ENCODE measurements at regions not wholly inside any gene's neighbourhood (a gene's known extent, or its start where the extent isn't known, plus 50 kb on each side); places are given as distances from the start of the nearest gene placed in this dataset.

DNA sequence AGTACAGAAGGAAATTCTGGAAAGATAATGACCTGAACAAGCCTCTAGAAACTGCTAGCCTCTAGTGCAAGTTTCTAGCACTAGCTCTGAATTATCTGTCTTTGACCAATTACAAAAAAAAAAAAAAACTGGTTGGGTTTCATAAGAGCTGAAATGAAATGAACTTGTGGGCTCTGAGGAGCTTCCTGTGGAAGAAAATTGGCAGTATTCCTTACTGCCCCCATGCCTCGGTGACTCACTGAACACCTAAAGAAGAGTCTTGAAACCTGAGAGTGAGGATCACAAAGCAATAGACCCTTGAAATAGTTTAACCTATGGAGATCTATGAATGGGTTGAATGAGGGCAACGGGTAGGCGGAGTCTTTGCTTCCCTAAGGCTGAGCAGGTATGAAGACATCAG is 263.6 kb upstream of the RASA1 start:
- TF ChIP-seq EP300 (IDR thresholded peaks at IDR 0.05): no peak
- TF ChIP-seq, protein P1, sequence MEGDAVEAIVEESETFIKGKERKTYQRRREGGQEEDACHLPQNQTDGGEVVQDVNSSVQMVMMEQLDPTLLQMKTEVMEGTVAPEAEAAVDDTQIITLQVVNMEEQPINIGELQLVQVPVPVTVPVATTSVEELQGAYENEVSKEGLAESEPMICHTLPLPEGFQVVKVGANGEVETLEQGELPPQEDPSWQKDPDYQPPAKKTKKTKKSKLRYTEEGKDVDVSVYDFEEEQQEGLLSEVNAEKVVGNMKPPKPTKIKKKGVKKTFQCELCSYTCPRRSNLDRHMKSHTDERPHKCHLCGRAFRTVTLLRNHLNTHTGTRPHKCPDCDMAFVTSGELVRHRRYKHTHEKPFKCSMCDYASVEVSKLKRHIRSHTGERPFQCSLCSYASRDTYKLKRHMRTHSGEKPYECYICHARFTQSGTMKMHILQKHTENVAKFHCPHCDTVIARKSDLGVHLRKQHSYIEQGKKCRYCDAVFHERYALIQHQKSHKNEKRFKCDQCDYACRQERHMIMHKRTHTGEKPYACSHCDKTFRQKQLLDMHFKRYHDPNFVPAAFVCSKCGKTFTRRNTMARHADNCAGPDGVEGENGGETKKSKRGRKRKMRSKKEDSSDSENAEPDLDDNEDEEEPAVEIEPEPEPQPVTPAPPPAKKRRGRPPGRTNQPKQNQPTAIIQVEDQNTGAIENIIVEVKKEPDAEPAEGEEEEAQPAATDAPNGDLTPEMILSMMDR (IDR thresholded peaks at IDR 0.05): no peak
- TF ChIP-seq POLR2A (IDR thresholded peaks at IDR 0.05): no peak
- Histone ChIP-seq H3K4me1 (no peaks in the 10 kb centered on the region), H3K4me3 (no peak overlapping the region), H3K9me3 (no peaks in the 10 kb centered on the region), H3K27ac (no peak overlapping the region), H3K36me3 (no peaks in the 10 kb centered on the region), H3K27me3 (no peaks in the 10 kb centered on the region)
- DNase-seq (ENCODE audit: low spot score in 2 of 2): no peak
- WGBS, 2 donors: 77 to 79% methylated on average over 3 of the region's 3 CpGs

DNA sequence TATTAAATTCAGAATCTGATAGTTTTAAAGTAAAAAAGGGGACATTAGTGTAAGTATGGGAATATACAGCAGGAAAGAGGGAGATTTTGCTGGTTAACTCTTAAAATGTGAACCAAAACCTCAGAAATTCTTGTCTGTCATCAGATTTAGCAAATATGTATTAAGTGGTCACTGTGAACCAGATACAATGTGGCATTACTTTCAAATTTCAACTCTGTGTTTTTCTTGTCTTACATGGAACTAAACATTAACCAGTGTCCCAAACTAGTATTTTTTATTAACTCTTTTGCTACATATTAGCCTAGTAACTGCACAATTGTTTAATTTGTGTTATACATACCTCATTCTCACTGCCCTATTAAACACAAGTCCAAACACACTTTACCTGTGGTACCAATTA is 259.9 kb upstream of the RASA1 start:
- TF ChIP-seq, protein P1 (IDR thresholded peaks at IDR 0.05): no peak
- Histone ChIP-seq H3K4me1 (no peaks in the 10 kb centered on the region), H3K9me3 (no peaks in the 10 kb centered on the region)

GRCh38 chr5:87008751-87009560 is 258.7 kb upstream of the RASA1 start:
- no peak overlapping the region for H3K4me3 ChIP-seq
- H3K27ac ChIP-seq: no peak overlapping the region
- H3K27me3 ChIP-seq: no peaks in the 10 kb centered on the region
- TF ChIP-seq POLR2A (IDR thresholded peaks at IDR 0.05) (no peak), EP300 (IDR thresholded peaks at IDR 0.05) (no peak)
- TF ChIP-seq, protein P1 (IDR thresholded peaks at IDR 0.05): no peak
- no peaks in the 10 kb centered on the region for H3K9me3 ChIP-seq
- WGBS, 2 donors: 46 to 50% methylated on average over 5 of the region's 5 CpGs
- no peaks in the 10 kb centered on the region for H3K36me3 ChIP-seq
- H3K4me1 ChIP-seq: no peaks in the 10 kb centered on the region
- no peak for DNase-seq (ENCODE audit: low spot score in 2 of 2)

More for the DNA sequence above, 259.9 kb upstream of the RASA1 start:
- H3K27ac ChIP-seq: no peak overlapping the region
- no peaks in the 10 kb centered on the region for H3K27me3 ChIP-seq
- H3K4me3 ChIP-seq: no peak overlapping the region
- H3K36me3 ChIP-seq: no peaks in the 10 kb centered on the region
- no peak for DNase-seq (ENCODE audit: low spot score in 2 of 2)

DNA sequence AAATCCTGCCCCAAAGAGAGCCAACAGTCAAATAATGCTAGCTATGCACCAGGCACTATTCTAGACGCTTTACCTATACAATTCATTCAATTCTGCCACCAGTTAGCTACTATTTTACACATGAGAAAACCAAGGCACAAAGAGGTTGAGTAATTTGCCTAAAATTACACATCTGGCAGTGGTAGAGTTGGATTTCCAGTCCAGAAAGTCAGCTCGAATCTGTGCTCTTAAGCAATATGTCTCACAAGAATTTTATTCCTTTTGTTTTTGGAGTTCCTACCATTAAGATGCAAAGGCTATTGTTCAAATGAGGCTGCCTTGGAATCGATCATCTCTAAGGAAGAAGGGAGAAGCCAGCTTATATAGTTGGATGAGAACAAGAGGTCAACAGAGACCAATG is 256.9 kb upstream of the RASA1 start:
- Histone ChIP-seq H3K36me3 (no peaks in the 10 kb centered on the region), H3K9me3 (no peaks in the 10 kb centered on the region), H3K27me3 (no peaks in the 10 kb centered on the region), H3K4me3 (no peak overlapping the region), H3K4me1 (no peaks in the 10 kb centered on the region), H3K27ac (no peak overlapping the region)
- no peak for DNase-seq (ENCODE audit: low spot score in 2 of 2)
- 53 to 65% methylated on average over 3 of the region's 3 CpGs for WGBS, 2 donors
- TF ChIP-seq POLR2A (IDR thresholded peaks at IDR 0.05): no peak
- TF ChIP-seq, protein P1 (IDR thresholded peaks at IDR 0.05): no peak
- TF ChIP-seq EP300 (IDR thresholded peaks at IDR 0.05): no peak

DNA sequence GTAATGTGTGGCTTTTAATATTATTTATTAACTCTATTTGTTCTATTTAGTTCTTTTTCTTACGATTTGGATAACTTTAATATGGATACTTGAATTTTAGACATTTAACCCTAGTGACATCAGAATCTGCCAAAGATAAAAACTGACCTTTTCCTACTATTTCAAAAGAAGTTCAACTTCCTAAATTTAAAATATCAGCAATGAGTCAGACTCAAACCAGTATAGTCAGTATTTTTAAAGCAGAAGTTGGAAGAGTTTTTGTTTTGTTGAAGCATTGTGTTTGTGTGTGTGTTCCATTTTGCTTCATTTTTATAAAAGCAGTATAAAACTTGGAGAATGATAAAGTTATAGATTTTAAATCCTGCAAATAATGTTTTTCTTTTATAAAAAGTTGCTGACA is 251.8 kb upstream of the RASA1 start:
- no peak overlapping the region for H3K27ac ChIP-seq
- no peak overlapping the region for H3K4me3 ChIP-seq
- TF ChIP-seq EP300 (IDR thresholded peaks at IDR 0.05): no peak
- H3K27me3 ChIP-seq: no peaks in the 10 kb centered on the region
- H3K36me3 ChIP-seq: no peaks in the 10 kb centered on the region
- H3K9me3 ChIP-seq: no peaks in the 10 kb centered on the region
- 36 to 37% methylated on average over 1 of the region's 1 CpG for WGBS, 2 donors
- no peak for DNase-seq (ENCODE audit: low spot score in 2 of 2)
- H3K4me1 ChIP-seq: peaks cover 0 to 13% (median 0%) of the 10 kb centered on the region in 4 donors
